GM12872 (cell line): ENCODE measurements at regions not wholly inside any gene's neighbourhood (a gene's known extent, or its start where the extent isn't known, plus 50 kb on each side); places are given as distances from the start of the nearest gene placed in this dataset.

Source experiments
- CTCF ChIP-seq: IDR thresholded peaks from 3 replicates; pipeline ENCODE4 v1.5.1; 2011; ENCODE audit warnings: low read depth, mild to moderate bottlenecking, low read length, moderate library complexity; ENCODE audit not compliant: insufficient read depth

GRCh38 chr12:115305275-115305674, 621.3 kb upstream of the TBX3 start:
- TF ChIP-seq CTCF: no peak

- TF ChIP-seq CTCF: no peak
These were observed 619.8 kb upstream of the TBX3 start for GRCh38 chr12:115303723-115304309.

GRCh38 chr12:115297445-115297844, 613.5 kb upstream of the TBX3 start:
- no peak for TF ChIP-seq CTCF

- TF ChIP-seq CTCF: no peak
These were observed 612.7 kb upstream of the TBX3 start for GRCh38 chr12:115296613-115297198.

- no peak for TF ChIP-seq CTCF
These were observed 611.9 kb upstream of the TBX3 start for GRCh38 chr12:115295886-115296285.

- TF ChIP-seq CTCF: no peak
These were observed 610.6 kb upstream of the TBX3 start for GRCh38 chr12:115294453-115295133.

GRCh38 chr12:115273456-115273855, 589.5 kb upstream of the TBX3 start:
- TF ChIP-seq CTCF: no peak
